Mammary epithelial cell (primary cell): ENCODE measurements at regions not wholly inside any gene's neighbourhood (a gene's known extent, or its start where the extent isn't known, plus 50 kb on each side); places are given as distances from the start of the nearest gene placed in this dataset.

Source experiments
- EZH2 ChIP-seq: IDR thresholded peaks from 2 replicates; pipeline ENCODE4 v1.6.1; 2012; ENCODE audit warnings: low read length, inconsistent platforms, borderline replicate concordance
- TF ChIP-seq, protein P1 (sequence below), 2 donors: IDR thresholded peaks in 1 of 2; conservative IDR thresholded peaks in 1 of 2; 2 replicates each; pipeline ENCODE4 v1.5.1; 2011 to 2012; ENCODE audit warnings: inconsistent platforms in 2 of 2, low read length in 2 of 2, mild to moderate bottlenecking in 2 of 2, control low read depth in 1 of 2, low read depth in 1 of 2; ENCODE audit not compliant: insufficient read depth in 1 of 2; ENCODE audit errors: extremely low read depth in 1 of 2

GRCh38 chr11:70493089-70493474, 94.8 kb downstream of the CTTN start:
- TF ChIP-seq, protein P1, sequence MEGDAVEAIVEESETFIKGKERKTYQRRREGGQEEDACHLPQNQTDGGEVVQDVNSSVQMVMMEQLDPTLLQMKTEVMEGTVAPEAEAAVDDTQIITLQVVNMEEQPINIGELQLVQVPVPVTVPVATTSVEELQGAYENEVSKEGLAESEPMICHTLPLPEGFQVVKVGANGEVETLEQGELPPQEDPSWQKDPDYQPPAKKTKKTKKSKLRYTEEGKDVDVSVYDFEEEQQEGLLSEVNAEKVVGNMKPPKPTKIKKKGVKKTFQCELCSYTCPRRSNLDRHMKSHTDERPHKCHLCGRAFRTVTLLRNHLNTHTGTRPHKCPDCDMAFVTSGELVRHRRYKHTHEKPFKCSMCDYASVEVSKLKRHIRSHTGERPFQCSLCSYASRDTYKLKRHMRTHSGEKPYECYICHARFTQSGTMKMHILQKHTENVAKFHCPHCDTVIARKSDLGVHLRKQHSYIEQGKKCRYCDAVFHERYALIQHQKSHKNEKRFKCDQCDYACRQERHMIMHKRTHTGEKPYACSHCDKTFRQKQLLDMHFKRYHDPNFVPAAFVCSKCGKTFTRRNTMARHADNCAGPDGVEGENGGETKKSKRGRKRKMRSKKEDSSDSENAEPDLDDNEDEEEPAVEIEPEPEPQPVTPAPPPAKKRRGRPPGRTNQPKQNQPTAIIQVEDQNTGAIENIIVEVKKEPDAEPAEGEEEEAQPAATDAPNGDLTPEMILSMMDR (conservative IDR thresholded peaks at IDR 0.05 in 1 of 2, IDR thresholded peaks at IDR 0.05 in 1 of 2; ENCODE audit: extremely low read depth in 1 of 2, insufficient read depth in 1 of 2, low read depth in 1 of 2, low read length in 2 of 2) = no peak
- TF ChIP-seq EZH2 = no peak
